NCI-H446 (cell line): ENCODE measurements at regions not wholly inside any gene's neighbourhood (a gene's known extent, or its start where the extent isn't known, plus 50 kb on each side); places are given as distances from the start of the nearest gene placed in this dataset.
A peak's percentile ranks its signal among the peaks of the same experiment; 100 is the strongest.

Experiments
- DNase-seq, 2 experiments: peaks; one replicate each; lab custom pipeline; 2025; lab: John Stamatoyannopoulos, UW

DNA sequence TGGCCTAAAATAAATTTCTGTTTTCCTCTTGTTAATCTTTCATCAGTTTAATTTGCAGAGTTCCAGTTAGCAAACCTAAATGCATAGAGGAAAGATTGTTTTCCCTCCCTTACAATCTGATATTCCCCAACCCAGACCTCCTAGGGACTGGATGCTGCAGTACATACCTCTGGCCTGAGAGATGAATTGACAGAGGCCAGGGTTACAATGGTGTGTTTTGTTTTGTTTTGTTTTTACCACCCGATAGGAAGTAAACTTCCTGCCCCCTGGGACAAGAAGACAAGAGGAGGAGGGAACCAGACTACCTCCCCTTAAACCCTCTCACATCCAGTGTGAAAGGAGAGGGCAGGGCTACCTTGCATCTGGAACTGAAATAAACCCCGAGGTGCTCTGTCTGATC lies 319.0 kb downstream of the LRFN2 start:
- no peak for DNase-seq

DNA sequence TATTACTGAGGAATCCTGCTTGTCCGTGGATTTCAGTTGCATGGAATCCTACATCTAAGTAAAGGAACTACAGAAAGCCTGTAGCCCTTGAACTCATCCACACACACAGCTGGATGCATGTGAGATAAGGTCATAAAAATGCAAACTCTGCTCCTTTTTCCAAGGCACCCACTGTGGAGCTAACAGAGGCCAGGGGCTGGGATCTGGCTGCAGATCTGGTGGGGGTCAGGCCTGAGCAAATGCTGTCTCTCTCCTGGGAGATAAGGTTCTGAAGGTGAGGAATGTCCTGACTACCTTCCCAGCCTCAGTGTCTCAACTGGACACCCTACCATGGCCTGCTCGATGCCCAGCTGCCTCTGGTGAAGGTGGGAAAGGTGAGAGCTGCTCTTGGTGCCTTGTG lies 321.5 kb downstream of the LRFN2 start:
- no peak for DNase-seq

DNA sequence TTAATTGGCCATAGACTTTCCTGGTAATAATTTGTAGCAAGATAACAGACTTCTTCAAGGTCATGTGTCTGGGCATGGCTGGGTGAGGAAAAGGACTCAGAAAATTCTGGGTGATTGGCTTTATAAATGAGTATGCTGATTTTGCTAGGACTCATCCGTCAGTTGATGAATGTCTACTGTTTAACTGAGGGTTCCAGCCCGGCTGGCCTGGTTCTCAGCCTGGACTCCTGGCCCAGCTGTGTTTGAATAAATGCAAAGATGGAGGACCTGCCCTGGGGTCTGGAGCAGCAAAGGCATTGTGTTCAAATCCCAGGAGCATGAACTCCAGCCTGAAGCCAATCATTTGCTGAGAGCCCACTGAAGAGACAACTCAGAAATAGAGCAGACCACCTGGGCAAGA lies 323.2 kb downstream of the LRFN2 start:
- no peak for DNase-seq

DNA sequence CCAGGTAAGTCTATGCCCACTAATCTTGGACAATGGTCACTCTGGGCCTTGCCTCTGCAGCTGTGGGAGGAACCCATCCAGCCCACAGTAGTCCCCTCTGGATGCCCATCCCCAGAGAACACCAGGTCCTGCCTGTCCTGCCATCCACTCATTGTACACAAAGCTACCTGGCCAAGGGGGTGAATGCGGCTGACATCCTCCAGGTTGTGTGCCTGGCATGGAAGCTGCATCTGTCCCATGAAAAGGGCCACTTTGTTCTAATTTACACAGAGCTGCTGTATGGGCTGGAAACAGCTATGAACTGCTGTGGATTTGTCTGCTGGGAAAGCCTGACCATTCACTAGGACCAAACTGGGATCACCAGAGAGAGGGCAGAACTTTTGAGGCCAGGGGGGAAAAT lies 324.8 kb downstream of the LRFN2 start:
- no peak for DNase-seq

DNA sequence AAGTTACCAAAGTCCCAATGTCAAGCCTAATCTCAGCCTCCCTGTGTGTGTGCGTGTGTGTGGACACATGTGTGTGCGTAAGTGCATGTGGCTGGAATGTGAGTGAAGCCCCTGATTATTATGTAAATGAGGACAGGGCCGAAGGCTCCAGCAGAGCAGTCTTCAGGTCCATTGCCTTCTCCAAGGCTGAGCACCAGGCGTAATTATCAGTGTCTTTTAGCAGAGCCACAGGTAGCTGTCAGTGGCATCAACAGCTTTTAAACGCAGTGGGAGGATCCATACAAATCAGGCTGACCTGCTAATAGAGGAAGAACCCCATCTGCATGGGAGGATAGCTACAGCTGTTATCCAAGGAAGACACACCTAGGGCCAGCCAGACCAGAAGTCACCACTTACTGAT lies 324.3 kb upstream of the MOCS1 start:
- no peak for DNase-seq

DNA sequence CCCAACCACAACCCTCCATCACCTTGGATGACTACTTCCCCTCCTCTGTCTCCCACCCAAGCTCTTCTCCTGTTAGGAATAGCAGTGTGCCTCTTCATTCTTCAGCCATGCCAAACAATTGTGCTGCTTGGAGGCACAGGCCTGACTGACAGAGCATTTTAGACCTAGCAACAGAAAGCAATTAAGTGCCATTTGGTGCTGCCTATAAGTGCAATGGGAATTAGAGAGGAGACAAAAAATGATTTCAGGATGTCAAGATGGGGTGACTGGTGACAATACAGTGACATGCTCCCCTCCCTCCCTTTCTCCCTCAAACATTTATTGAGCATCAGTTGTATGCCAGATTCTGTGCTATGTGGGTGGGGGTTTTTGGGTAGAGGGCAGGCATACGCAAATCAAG lies 322.6 kb upstream of the MOCS1 start:
- peak in 1 of 2 experiments; percentile 8 for DNase-seq

DNA sequence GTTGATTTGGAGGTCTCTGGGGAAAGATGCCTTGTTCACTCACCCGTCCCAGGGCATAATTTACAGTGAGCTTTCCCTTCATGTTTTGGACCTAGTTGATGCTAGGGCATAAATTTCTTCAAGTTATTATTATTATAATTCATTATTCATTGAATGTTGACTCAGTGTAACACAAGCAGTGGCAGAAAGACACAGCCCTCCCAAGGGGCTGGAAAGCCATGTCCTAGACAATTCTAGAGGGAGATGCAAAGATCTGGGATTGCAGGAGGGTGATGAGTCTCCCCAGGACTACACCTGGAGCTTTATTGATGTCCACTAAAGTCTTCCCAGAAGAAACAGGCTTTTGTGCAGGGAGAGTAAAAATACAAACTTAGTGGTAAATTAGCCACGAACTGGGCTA lies 322.0 kb upstream of the MOCS1 start:
- DNase-seq = no peak

DNA sequence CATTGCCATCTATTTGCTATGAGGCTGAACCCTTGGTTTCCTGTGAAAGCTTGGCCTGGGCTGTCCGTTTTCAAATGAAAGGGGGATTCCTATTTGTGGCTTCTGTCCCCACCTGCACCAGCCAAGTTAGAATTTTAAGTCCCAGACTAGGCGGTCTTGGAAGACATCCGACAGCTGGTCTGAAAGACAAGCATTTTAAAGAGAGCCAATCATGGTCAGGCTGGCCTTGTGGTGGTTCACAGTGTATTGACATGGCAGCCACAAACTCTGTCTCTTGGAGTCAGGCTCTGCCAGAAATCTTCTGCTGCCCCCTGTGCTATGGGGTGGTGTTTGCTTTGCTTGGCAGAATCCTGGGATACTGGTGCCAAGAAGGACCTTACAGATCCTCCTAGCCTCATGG lies 319.2 kb upstream of the MOCS1 start:
- peak; percentile 69 to 95 for DNase-seq

DNA sequence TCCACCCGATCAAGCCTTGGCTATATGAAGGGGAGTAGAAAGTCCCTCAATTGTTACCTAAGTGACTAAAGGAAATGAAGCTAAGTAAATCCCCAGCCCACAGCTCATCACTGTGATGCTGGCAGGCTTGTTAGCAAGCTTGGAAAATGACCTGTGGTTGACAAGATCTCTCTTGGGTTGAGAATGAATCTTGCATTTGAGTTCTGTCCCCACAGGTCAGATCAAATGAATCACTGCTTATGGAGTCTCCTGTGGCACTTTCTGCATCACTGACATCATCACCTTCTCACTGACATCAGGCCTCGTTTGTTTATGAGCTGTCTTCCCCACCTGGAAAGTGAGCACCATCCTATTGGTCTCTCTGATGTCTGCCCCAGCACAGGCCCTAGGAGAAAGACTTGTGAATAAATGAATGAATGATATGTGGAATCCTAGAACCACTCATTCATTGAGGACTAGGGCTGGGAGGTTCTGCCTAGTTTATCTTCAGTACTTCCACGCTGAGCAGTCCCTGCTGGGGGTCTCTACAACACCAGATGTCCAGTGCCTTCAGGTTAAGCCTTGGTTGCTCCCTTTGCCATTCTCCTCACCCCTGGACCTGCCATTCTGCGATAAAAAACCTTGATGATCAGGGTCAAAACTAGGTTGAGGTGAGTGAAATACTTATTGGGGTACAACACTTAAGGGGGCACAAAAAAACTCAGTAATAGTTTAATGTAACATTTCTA lies 318.4 kb upstream of the MOCS1 start:
- DNase-seq = no peak

DNA sequence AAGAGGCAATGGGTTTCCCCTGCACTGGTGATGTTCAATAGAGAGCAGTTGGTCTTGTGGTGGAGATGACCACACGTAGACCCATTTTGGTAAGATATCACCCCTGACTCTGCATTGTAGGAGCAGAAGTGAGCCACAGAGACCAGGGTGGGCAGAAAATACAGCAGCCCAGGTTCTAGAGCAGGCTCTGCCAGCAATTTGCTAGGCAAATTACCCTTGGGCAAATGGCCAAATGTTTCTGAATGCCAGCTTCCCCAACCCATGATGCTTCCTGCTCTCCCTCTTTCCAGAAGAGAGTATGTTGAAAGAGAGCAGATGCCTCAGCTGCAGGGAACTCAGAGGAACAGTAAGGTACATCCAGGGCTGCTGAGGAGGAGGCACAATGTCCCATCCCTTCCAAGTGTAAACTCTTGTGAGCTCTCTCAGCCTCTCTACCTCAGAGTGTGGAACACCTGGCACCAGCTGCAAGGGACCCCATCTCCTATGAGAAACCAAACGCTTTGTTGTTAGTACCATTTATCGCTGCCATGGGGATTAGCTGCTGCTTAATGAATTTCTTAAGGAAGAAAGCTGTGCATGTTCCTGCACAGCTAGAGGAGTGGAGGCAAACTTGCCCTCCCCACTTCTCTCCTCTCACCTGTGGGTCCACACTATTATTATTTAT lies 317.5 kb upstream of the MOCS1 start:
- peak; percentile 96 to 98 for DNase-seq

DNA sequence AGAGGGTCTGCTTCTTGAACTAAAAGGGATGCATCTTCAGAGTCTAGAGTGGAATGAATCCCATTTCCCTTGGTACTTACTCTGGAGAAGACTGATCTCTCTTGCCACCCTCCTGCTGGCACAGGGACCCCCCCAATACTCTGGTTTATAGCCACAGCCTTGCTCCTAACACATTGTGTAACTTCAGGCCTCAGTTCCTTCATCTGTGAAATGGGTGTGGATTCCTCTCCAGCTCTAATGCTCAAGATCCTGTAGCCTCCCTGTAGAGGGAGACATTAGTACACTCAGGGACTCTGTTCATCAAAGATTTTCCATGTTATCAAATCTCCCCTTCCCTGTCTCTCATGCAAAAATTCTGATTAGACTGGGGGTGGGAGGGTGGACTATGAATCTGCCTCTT lies 315.7 kb upstream of the MOCS1 start:
- DNase-seq = no peak

DNA sequence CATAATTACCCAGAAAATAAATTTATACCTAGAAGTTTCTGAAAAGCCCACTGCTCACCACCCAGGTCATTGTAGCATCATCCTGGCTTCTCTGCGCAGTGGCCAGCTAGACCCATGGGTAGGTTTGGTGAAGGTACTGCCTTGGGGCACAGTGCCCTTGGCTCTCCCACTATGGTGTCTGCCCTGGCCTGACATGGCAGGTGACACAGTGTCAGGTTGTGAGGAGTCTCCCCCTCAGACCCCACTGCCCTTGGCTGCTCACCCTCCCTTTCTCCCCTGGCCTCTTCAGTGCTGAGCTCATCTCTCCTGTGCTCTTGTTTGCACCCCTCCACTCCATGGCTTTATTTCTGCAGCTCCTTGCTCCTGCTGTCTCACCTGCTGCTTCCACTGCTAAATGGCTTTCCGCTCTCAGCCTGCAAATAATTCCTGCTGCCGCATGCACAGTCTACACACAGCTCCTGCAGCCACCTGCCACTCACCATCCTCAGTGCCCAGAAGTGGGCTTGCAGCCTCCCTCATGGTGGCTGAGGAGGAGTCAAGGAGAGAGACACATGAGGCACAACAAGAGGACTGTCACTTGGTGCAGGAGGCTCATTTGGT lies 313.4 kb upstream of the MOCS1 start:
- DNase-seq = no peak

DNA sequence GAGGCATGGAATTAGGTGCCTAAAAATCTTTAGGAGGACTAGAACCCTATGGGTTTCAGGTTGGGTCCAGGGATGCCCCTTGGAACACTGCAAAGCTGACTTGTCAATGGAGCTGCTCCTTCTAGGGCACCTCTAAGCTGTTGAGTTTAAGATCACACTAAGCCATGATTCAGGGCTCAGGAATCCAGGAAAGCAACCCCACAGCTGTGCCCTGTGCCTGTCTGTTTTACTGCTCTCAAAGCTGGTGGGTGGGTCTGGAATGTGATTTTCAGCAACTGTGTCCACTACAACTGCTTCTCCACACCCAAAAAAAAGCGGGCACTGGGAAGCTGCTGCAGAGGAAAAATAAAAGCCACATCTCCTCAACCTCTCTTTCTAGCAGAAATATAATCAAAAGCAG lies 310.4 kb upstream of the MOCS1 start:
- no peak for DNase-seq

DNA sequence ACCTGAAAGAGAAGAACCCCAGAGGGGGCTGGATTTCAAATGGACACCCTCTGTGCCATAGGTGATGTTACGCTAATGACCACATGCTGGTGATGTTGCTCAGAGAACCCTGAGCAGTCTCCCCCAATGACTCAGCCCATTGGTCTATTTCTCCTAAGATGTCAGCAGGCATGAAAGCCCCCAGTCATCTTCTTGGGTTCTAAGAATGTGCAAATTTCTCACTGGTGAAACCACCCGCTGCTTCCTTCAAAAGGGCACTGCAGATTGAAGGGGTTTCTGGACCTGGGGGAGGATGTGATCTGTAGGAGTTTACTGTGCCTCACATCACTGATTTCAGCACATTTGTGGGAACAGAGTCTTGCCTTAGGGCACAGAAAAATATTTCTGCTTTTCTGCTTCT lies 298.4 kb upstream of the MOCS1 start:
- no peak for DNase-seq

DNA sequence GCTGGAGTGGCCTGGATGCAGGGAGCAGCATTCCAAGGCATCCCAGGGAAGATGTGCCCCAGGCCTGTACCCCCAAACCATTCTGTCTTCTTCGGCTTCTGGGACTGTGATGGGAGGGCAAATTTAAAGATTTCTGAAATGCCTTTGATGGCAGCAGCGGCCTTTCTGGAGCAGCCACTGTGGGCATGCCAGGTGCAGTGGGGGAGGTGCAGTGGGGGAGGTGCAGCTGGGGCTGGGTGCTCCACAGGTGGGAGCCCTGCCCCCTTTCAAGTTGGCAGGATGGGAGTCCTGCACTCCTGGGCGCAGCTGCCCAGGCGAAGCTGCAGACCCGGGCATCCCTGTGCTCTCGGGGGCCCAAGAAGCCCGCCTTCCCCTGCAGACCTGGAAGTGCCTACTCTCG lies 293.5 kb upstream of the MOCS1 start:
- no peak for DNase-seq

DNA sequence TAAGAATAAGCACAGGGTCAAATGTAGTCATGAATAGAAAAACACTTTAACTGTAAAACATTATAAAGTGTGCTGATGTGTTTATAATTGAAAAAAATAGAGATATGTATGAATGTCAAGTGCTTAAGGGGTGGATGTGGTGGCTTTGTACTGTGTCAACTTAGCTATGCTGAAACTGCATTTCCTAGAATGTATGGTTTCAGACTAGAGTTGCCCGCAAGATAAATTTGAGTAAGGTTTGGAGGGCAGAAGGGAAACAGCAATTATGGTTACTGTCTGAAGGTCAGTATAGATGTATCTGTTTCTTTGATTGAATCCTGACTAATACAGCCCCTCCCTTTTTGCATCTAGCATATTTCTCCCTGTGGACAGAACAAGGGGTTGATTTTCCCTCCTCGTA lies 288.1 kb upstream of the MOCS1 start:
- no peak for DNase-seq

DNA sequence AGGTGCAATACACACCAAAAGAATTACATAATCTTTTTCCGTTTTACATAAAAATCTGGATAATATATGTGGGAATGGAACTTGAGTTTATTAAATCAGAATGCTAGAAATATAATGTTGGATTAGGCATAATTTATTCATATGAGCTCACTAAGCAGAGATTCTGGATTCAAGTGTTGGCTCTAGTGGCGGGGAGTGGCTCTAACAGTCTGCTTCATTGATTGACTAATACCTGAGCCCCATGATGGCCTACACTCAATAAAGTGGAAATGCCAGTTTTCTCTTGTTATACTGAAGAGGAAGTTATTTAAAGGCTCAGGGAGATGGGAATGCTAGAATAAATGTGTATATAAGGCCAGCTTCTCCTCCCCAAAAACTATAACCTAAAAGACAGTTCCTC lies 285.5 kb upstream of the MOCS1 start:
- DNase-seq = no peak

DNA sequence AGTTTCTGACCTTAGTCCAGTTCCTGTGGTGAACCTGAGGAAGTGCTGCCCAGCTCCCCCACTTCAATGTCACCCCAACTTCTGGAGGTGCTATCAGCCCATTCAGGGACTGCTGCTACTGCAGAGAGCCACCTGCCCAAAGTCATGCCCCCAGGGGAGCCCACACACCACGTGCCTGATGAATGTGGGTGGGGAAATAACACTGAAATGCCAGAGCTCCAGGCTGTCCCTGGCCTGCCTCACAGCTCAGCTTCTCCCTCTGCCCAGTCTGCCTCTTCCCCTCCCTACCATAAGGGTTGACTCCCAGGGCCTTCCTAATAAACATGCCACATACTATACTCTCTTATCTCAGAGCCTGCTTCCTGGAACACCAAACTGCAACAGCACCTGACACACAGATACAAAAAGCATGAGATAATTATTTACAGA lies 276.4 kb upstream of the MOCS1 start:
- no peak for DNase-seq

DNA sequence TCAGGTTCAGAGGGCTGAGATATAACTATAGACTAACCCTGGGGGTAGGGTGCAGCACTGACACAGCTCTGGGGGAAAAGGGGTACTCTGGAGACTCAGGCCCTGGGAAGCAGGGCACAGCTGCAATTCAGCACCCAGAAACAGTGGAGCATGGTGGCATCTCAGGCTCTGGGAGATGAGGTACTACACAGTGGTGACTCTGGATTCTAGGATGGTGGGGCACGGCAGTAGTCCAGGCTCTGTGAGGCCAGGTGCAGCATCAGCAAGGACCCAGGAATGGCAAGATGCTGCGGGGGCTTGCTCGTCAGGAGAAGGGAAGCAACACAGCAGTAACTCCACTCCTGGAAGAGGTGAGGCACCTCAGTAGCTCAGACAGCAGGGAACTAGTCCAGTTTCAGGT lies 271.5 kb upstream of the MOCS1 start:
- DNase-seq = no peak

DNA sequence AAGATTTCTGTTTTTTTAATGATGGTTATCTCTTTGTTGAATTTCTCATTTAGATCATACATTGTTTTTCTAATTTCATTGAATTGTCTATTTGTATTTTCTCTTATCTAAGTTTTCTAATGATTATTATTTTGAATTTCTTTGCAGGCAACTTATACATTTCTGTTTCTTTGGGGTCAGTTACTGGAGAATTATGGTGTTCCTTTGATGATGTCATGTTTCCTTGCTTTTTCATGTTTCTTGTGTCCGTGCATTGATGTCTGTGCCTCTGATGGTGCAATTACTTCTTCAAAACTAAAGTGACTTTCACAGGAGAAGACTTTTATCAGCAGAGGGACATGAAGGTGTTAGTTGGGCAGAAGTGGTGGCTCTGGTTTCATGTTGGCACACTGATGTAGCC lies 270.7 kb upstream of the MOCS1 start:
- no peak for DNase-seq

DNA sequence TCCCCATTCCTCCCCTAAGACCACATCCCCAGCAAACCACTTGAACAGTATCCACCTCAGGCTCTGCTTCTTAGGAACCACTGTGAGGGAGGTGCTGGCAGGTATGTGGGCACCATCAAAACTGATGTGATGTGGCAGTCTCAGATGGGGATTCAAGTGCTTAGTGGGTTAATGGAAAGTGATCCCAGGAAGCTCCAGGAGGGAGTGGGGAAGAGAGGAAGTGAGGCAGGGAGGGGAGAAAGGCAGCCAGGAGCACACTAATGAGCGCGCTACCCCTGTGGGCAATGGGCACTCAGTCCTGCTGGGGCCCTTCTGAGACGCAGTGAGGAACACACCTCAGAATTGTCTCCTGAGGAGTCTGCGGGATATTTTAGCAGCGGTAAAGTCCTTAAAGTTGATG lies 263.1 kb upstream of the MOCS1 start:
- DNase-seq = no peak

DNA sequence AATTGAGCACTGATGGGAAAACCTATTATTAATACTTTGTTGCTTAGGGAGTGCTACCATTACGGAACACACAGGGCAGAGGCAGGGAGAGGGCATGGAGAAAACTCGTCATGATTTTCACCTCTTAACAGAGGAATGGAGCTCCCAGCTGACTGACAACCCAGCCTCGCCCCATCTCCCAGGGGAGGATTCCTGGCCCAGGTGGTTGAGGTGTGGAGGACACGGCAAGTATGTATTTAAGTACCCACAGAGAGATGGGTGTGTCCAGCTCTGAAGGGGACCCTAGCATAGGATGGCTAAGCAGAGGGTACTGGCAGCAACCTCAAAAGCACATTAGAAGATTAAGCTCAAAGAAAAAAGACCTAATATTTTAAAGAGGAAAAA lies 261.9 kb upstream of the MOCS1 start:
- no peak for DNase-seq

DNA sequence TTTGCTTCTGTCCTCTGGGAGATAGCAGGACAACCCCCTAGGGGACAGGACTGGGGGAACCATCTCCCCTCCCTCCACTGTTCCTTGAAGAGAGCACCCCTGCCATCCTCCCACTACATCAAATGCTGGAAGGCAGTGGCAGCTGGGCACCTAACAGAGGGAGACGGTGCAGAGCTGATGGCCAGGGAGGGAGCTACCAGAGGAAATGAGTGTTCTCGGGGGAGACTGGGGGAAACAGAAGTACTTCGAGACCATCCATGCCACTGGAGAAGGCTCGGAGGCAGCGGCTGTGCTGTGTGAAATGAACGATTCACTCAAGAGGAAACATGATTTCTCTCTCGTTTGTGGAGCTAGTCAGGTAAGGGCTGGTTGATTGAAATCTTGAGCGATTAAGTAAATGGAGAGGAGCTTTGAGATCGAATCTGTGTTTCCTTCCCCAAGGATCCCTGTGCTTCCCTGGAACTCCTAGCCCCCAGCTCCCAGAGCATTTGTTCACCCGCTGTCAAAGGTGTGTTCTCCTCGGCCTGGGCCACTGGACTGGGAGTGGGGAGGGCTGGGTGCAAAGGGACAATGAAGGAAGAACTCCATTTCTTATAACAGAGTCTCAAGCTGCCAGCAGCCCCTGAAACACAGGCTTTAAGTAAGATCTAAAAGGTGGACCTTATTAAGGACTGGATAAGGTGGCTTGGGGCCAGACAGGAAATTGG lies 261.3 kb upstream of the MOCS1 start:
- DNase-seq = no peak
